Ovary (tissue), 3 donors: ENCODE measurements at regions not wholly inside any gene's neighbourhood (a gene's known extent, or its start where the extent isn't known, plus 50 kb on each side); places are given as distances from the start of the nearest gene placed in this dataset.

Source experiments
- EP300 ChIP-seq: sonication (generic); formaldehyde crosslinking; IDR thresholded peaks from one replicate; pipeline ENCODE4 v1.6.1; 2017; ENCODE audit warnings: antibody characterized with exemption
- POLR2A ChIP-seq: fragments of 450-650 bp; IDR thresholded peaks from one replicate; pipeline ENCODE4 v1.6.1; 2017; ENCODE audit warnings: antibody characterized with exemption, mild to moderate bottlenecking, moderate library complexity
- TF ChIP-seq, protein P1 (sequence below), 3 donors: fragments of 450-650 bp in 2 of 3; fragments of 200-600 bp in 1 of 3; IDR thresholded peaks; one replicate each; pipeline versions ENCODE4 v1.5.1 to v1.8.0; 2016 to 2022; ENCODE audit warnings: antibody characterized with exemption in 3 of 3, mild to moderate bottlenecking in 1 of 3
- donor health status: DM: no; HTN: no; CAD: no.

DNA sequence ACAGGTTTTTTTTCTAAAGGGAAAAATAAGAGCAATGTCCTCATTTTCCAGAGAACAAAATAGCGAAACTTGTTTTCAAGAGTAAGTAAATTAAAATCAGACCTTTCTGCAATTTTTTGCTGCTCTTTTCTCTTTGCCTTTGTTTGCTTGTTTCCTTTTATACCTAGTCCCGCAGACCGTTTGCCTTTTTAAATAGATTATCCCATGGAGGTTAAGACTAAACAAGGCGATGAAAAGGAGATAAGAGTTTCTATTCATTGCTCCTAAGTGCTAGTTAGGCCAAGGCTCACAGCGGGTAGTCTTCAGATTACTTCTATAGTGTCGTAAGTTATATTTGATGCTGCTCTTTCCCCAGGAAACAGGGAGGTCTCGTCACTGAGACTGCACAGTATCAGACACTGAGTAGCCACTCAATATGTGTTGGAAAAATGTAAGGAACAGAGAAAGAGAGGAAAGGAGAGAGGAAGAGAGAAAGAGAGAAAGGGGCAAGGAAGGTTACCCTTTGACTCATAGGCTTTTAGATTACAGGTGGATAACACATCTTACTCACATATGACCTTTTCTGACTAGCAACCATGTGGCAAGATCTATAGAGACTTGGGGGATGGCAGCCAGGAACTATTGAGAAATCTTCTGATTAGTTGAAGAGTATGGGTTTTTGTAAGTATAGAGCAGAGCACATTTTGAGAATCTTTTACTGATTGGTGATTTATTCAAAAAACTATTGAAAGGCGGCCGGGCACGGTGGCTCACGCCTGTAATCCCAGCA is 107.5 kb upstream of the PARP11 start:
- TF ChIP-seq, protein P1, sequence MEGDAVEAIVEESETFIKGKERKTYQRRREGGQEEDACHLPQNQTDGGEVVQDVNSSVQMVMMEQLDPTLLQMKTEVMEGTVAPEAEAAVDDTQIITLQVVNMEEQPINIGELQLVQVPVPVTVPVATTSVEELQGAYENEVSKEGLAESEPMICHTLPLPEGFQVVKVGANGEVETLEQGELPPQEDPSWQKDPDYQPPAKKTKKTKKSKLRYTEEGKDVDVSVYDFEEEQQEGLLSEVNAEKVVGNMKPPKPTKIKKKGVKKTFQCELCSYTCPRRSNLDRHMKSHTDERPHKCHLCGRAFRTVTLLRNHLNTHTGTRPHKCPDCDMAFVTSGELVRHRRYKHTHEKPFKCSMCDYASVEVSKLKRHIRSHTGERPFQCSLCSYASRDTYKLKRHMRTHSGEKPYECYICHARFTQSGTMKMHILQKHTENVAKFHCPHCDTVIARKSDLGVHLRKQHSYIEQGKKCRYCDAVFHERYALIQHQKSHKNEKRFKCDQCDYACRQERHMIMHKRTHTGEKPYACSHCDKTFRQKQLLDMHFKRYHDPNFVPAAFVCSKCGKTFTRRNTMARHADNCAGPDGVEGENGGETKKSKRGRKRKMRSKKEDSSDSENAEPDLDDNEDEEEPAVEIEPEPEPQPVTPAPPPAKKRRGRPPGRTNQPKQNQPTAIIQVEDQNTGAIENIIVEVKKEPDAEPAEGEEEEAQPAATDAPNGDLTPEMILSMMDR (IDR thresholded peaks at IDR 0.05) = no peak
- TF ChIP-seq POLR2A (no peak), EP300 (no peak)
